DMS53 (cell line): ENCODE measurements at regions not wholly inside any gene's neighbourhood (a gene's known extent, or its start where the extent isn't known, plus 50 kb on each side); places are given as distances from the start of the nearest gene placed in this dataset.
"Not testable (repeated sequence)": the region's sequence is repeated elsewhere in the genome, so short reads cannot be mapped to it uniquely, and the experiment has no call there.

Experiments
- DNase-seq: peaks from one replicate; lab custom pipeline; 2025; lab: John Stamatoyannopoulos, UW

GRCh38 chr5:28927559-28928326, 1889.4 kb upstream of the CDH9 start:
- no peak for DNase-seq

- DNase-seq = no peak
Observed at GRCh38 chr5:28926422-28926821, 1888.0 kb upstream of the CDH9 start.

DNA sequence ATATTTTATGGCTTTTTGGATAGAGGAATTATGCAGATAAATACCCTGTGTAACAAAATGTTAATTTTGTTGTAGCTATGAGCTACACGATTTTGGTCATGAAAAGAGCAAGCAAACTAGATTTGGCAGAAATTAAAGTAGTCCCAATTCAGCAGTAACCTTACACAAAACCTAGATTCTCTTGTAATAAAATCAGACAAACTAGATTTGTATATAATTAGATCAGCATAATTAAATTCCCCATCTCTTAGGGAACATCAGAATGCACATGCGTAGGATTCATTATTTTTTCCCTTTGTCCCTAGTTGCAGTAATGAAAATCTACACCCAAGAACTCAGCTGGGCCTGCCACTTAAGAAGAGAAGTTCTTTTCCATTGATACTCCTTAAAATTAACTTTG, 1879.2 kb upstream of the CDH9 start:
- DNase-seq = no peak

- peak; percentile 86 for DNase-seq
Observed at GRCh38 chr5:28914297-28914696, 1875.9 kb upstream of the CDH9 start.

- peak; percentile 43 for DNase-seq
Observed at GRCh38 chr5:28903643-28904042, 1865.3 kb upstream of the CDH9 start.

DNA sequence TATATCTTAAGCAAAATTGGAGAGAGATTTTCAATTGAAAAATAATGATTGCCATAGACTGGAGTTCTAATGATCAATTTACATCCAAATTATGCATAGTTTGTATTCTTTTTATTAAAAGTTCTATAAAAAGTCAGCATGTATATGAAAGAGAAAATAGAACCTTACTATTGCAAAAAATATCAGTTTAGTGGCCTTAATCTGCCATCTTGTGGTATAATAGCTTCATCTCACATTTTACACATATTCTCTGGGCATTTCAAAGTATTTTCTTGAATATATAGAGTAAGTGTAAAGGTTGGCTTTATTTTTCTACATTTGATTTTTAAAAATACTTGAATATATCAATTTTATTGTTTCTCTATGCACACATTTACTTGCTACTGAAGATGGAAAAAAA, 1858.6 kb upstream of the CDH9 start:
- peak; percentile 67 for DNase-seq

GRCh38 chr5:28880936-28881335, 1842.5 kb upstream of the CDH9 start:
- DNase-seq = peak; percentile 4

- no peak for DNase-seq
Observed at GRCh38 chr5:28877050-28877449, 1838.7 kb upstream of the CDH9 start.

GRCh38 chr5:28864006-28864405, 1825.6 kb upstream of the CDH9 start:
- no peak for DNase-seq

GRCh38 chr5:28862860-28863196, 1824.4 kb upstream of the CDH9 start:
- peak; percentile 84 for DNase-seq

DNA sequence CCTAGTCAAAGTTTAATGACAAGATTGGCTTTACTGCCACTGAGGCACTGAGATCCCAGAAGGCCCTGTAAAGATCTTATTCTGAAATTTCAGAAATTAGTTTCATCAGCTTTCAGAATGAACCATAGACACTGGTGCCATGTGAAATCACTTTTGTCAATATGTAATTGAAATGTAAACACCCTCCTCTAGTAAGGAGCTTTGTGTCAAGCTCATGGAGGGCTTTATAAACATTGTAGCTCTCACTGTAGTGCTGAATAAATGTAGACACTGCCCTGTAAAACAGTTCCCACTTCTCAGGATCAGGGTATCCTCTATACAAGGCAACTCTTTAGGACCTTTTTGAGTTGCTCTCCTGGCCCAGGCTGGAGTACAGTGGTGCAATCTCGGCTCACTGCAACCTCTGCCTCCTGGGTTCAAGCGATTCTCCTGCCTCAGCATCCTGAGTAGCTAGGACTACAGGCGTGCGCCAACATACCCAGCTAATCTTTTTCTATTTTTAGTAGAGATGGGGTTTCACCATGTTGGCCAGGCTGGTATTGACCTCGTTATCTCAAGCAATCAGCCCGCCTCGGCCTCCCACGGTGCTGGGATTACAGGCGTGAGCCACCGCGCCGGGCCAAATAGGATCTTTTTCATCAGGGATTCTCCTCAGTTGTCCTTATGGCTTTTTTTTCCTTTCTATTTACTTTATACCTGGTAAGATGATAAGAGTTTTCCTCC, 1823.9 kb upstream of the CDH9 start:
- peak; percentile 91 for DNase-seq

DNA sequence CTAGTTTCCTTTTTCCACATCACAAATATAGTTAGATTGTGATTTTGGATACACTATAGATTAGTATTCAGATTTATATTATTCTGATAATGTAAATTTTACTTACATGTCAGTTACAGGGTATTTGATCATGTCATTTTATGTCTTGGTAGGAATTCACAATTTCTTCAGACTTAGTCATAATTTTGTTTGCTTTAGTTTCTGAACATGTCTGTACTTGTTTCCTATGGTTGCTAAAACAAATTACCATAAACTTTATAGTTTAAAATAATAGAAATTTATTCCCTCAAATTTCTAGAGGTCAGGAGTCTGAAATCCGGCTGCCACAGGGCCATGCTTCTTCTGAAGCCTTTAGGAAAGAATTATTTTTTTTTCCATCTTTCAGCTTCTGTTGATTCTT, 1817.2 kb upstream of the CDH9 start:
- DNase-seq = no peak

- no peak for DNase-seq
Observed at GRCh38 chr5:28850320-28850921, 1812.0 kb upstream of the CDH9 start.

- DNase-seq = no peak
Observed at GRCh38 chr5:28831042-28831441, 1792.7 kb upstream of the CDH9 start.

GRCh38 chr5:28823231-28823630, 1784.8 kb upstream of the CDH9 start:
- DNase-seq = peak; percentile 21

DNA sequence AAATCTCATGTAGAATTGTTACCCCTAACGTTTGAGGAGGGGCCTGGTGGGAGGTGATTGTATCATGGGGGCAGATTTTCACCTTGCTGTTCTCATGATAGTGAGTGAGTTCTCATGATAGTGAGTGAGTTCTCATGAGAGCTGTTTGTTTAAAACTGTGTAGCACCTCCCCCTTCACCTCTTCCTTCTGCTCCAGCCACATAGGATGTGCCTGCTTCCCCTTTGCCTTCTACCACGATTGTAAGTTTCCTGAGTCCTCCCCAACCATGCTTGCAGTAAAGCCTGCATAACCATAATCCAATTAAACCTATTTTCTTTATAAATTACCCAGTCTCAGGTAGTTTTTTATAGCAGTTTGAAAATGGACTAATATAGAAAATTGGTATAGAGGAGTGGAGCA, 1783.7 kb upstream of the CDH9 start:
- no peak for DNase-seq

- DNase-seq = no peak
Observed at GRCh38 chr5:28810751-28811136, 1772.4 kb upstream of the CDH9 start.

DNA sequence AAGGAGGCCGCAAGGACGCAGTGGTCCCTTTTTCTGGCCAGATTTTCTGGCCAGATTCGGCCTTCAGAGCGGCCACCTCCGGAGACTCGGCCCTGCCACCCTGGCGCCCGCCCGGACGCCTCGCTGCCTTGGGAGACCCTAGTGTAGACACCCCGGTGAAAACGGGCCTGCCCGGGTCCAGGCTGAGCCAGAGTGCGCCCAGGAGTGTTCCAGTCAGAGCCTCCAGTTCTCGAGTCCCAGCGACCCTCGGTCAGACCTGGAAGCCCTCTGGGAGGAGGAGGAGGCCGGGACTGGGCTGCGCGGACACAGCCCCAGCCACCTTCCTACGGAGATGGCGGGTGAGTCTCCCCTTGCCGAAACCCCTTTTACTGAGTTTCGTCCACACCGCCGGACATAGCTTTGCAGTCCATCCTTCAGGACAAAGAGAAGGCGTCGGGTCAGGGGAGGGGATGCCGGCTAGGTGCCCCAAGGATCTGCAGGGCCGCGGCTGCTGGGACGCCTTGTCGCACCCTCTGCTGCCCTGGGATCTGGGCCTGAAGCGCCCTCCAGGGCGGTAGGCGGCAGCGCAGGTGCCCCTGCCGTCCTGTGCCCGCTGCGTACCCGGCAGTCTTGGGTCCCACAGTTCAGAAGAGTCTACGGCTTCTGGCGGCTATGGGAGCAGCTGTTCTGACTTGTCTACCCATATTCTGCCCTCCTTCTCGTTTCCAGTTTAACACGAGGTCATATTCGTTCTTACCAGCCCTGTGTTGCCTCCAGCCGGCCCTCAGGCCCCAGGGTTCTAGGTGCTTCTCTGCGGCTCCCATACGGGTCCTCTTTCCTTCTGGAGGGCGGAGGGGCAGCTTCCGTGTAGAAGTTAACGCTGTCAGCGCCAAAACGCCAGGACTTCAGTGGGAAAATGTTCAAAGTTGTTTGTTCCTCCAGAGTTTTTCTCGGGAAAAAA, 1771.7 kb upstream of the CDH9 start:
- no peak for DNase-seq

DNA sequence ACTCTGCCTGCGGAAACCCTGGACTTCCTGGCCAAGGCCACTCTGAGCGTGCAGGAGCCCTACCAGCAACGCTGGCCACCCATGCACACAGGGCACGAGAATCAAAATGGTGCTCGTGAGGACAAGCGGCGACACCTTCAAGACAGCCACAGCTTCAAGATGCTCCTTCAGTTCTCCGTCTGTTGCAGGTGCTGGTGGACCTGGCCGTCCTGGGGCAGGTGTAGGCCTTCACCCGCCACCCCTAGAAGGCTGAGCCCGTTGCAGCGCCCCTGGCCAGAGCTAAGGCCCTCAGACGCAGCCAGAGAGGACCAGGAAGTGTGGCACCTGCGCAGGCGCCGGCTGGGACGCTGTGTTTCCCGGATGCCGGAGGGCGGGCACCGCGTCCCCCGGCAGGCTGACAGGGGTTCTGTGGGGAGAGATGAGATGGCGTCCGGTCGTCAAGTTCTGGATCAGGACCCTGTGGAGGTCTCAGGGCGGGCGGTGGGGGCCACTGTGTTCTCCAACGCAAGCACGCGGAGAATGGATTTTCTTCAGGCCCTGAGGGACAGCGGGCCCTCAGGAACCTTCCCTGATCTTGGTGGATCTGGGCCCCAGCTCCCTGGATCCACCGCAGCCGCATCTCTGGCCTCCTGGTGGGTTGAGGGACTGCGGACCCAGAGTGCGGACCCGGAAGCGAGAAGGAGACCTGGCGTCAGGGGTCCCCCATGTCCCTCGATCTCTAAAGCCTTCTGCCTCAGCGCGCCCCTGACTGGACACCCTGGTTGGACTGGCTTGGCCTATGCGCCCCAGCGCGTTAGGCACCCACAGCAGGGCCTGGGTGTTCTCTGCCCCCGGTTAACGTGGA, 1770.8 kb upstream of the CDH9 start:
- DNase-seq = no peak

DNA sequence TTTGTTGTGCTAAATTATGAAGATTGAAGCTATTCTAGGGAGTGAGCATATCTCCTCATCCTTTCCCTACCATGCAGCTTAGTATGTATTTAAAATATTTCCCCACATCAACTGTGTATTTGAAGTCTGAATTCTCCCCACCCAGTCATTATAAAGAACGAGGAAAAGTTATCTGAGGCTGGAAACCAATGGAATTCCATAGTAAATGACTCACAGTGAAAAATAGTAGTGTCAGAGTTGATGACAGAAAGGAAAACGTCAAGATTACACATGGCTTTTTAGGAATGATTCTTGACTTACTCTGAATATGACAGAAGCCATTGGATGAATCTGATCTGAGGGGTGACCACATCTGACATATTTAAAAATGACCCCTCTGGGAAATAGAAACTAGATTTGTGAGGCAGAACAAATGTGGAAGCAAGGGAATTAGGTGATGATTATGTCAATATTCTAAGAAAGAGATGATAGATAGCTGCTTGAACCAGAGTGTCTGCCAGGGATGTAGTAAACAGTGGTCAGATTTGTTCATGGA, 1768.9 kb upstream of the CDH9 start:
- no peak for DNase-seq

DNA sequence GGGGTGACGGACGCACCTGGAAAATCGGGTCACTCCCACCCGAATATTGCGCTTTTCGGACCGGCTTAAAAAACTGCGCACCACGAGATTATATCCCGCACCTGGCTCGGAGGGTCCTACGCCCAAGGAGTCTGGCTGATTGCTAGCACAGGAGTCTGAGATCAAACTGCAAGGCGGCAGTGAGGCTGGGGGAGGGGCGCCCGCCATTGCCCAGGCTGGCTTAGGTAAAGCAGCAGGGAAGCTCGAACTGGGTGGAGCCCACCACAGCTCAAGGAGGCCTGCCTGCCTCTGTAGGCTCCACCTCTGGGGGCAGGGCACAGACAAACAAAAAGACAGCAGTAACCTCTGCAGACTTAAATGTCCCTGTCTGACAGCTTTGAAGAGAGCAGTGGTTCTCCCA, 1760.6 kb upstream of the CDH9 start:
- not testable (repeated sequence) for DNase-seq
